Renal cortical epithelial cell (primary cell): ENCODE measurements at regions not wholly inside any gene's neighbourhood (a gene's known extent, or its start where the extent isn't known, plus 50 kb on each side); places are given as distances from the start of the nearest gene placed in this dataset.
A peak's percentile ranks its signal among the peaks of the same experiment; 100 is the strongest.
"Not testable (repeated sequence)": the region's sequence is repeated elsewhere in the genome, so short reads cannot be mapped to it uniquely, and the experiment has no call there.

Experiments used
- DNase-seq: peaks from one replicate; pipeline ENCODE4 v3.0.0-alpha.2; 2011; ENCODE audit warnings: low read depth

GRCh38 chr3:139134678-139135372 is 90.1 kb upstream of the PRR23C start:
- peak; percentile 62 for DNase-seq

- no peak for DNase-seq
Measured at GRCh38 chr3:139135657-139136056, 91.0 kb upstream of the PRR23C start.

GRCh38 chr3:139136469-139137202 is 91.9 kb upstream of the PRR23C start:
- no peak for DNase-seq

GRCh38 chr3:139140553-139140952 is 95.9 kb upstream of the PRR23C start:
- no peak for DNase-seq

GRCh38 chr3:139145980-139146379 is 101.3 kb upstream of the PRR23C start:
- not testable (repeated sequence) for DNase-seq

- DNase-seq, result no peak
Measured at GRCh38 chr3:139151530-139151929, 106.8 kb upstream of the PRR23C start.

GRCh38 chr3:139153434-139153833 is 108.7 kb upstream of the PRR23C start:
- DNase-seq, result not testable (repeated sequence)

- no peak for DNase-seq
Measured at GRCh38 chr3:139157161-139157932, 112.7 kb upstream of the PRR23C start.

GRCh38 chr3:139159356-139159755 is 114.7 kb upstream of the PRR23C start:
- no peak for DNase-seq

- DNase-seq, result peak; percentile 68
Measured at GRCh38 chr3:139173372-139174108, 128.8 kb upstream of the PRR23C start.

- DNase-seq, result no peak
Measured at GRCh38 chr3:139180489-139180888, 135.8 kb upstream of the PRR23C start.

GRCh38 chr3:139182143-139182542 is 137.5 kb upstream of the PRR23C start:
- no peak for DNase-seq

GRCh38 chr3:139182598-139182997 is 137.9 kb upstream of the PRR23C start:
- no peak for DNase-seq

- no peak for DNase-seq
Measured at GRCh38 chr3:139185527-139185926, 140.8 kb upstream of the PRR23C start.

- peak; percentile 15 for DNase-seq
Measured at GRCh38 chr3:139187154-139187553, 142.5 kb upstream of the PRR23C start.

- no peak for DNase-seq
Measured at GRCh38 chr3:139187648-139188047, 143.0 kb upstream of the PRR23C start.

- DNase-seq, result no peak
Measured at GRCh38 chr3:139189943-139190342, 145.3 kb upstream of the PRR23C start.

GRCh38 chr3:139194421-139194820 is 149.4 kb upstream of the MRPS22 start:
- not testable (repeated sequence) for DNase-seq

GRCh38 chr3:139196146-139196545 is 147.7 kb upstream of the MRPS22 start:
- not testable (repeated sequence) for DNase-seq

- DNase-seq, result no peak
Measured at GRCh38 chr3:139197251-139197650, 146.6 kb upstream of the MRPS22 start.

- peak; percentile 21 for DNase-seq
Measured at GRCh38 chr3:139198186-139198585, 145.6 kb upstream of the MRPS22 start.

GRCh38 chr3:139198929-139199328 is 144.9 kb upstream of the MRPS22 start:
- peak; percentile 23 for DNase-seq
